A549 (cell line): ENCODE measurements at regions not wholly inside any gene's neighbourhood (a gene's known extent, or its start where the extent isn't known, plus 50 kb on each side); places are given as distances from the start of the nearest gene placed in this dataset.

Source experiments
- ATAC-seq, 2 experiments: fragments of 200-7000 bp in 1 of 2; fragments of >200 bp in 1 of 2; cut with Nextera tagmentation in 1 of 2; cut with Tn5 transposase in 1 of 2; 3 replicates each; pipeline versions ENCODE4 v1.8.0 to v1.9.1; 2018 to 2020; ENCODE audit warnings: mild to moderate bottlenecking in 1 of 2, moderate library complexity in 1 of 2
- CTCF ChIA-PET: fragments of 300-600 bp; sonication (Branson Sonifier 250); formaldehyde crosslinking; extraction: SDS; loops from one replicate; lab custom pipeline; 2021; ENCODE audit warnings: antibody characterized with exemption, inconsistent platforms; lab: Yijun Ruan, JAX
- POLR2A ChIA-PET: fragments of 350-600 bp; formaldehyde crosslinking; extraction: SDS; loops from one replicate; lab custom pipeline; 2021; ENCODE audit warnings: antibody characterized with exemption, inconsistent platforms; lab: Yijun Ruan, JAX
- DNase-seq, 2 experiments: peaks; one replicate each; pipeline versions ENCODE4 v3.0.0 to v3.0.0-alpha.2; 2011 to 2016; ENCODE audit warnings: low read depth in 1 of 2, low spot score in 1 of 2
- FAIRE-seq: peaks from 2 replicates; lab custom pipeline; 2011; peaks lifted over from hg19 to GRCh38; lab: Jason Lieb, UNC
- H3K27ac ChIP-seq, 2 experiments: fragments of >200 bp; sonication (Bioruptor Twin); formaldehyde crosslinking; 3 replicates each; pipeline ENCODE4 v1.5.1; 2016 to 2017
- H3K4me1 ChIP-seq: fragments of >200 bp; sonication (Bioruptor Twin); formaldehyde crosslinking; 3 replicates; pipeline ENCODE4 v1.6.1; 2016
- H3K4me2 ChIP-seq: fragments of >200 bp; sonication (Bioruptor Twin); formaldehyde crosslinking; 3 replicates; pipeline ENCODE4 v1.6.1; 2016
- H3K4me3 ChIP-seq: fragments of >200 bp; sonication (Bioruptor Twin); formaldehyde crosslinking; 3 replicates; pipeline ENCODE4 v1.5.1; 2016
- H3K9me3 ChIP-seq: fragments of >200 bp; sonication (Bioruptor Twin); formaldehyde crosslinking; 3 replicates; pipeline ENCODE4 v1.6.1; 2016
- ATOH8 ChIP-seq: fragments of 250-450 bp; sonication (Bioruptor Pico); IDR thresholded peaks from 2 replicates; pipeline ENCODE4 v1.5.0; 2020; ENCODE audit warnings: low read depth, mild to moderate bottlenecking, moderate library complexity
- CHD2 ChIP-seq: fragments of 150-350 bp; IDR thresholded peaks from 2 replicates; pipeline ENCODE4 v1.6.1; 2014; ENCODE audit warnings: low read length; ENCODE audit not compliant: partially characterized antibody
- CTCF ChIP-seq: fragments of >200 bp; sonication (Bioruptor Twin); formaldehyde crosslinking; IDR thresholded peaks from 3 replicates; pipeline ENCODE4 v1.5.1; 2016
- EHF ChIP-seq: fragments of 250-450 bp; sonication (Bioruptor Pico); IDR thresholded peaks from 2 replicates; pipeline ENCODE4 v1.5.0; 2020; ENCODE audit warnings: mild to moderate bottlenecking
- ELK1 ChIP-seq: fragments of 150-350 bp; IDR thresholded peaks from 2 replicates; pipeline ENCODE4 v1.6.1; 2014; ENCODE audit warnings: low read depth, mild to moderate bottlenecking, low read length
- EP300 ChIP-seq, 2 experiments: fragments of >200 bp; sonication (Bioruptor Twin); formaldehyde crosslinking; IDR thresholded peaks; 2 replicates in 1 of 2; 3 replicates in 1 of 2; pipeline ENCODE4 v1.6.1; 2016 to 2017
- ESRRA ChIP-seq: fragments of 150-350 bp; IDR thresholded peaks from 2 replicates; pipeline ENCODE4 v1.6.1; 2014; ENCODE audit warnings: mild to moderate bottlenecking, low read length, borderline replicate concordance
- FOSB ChIP-seq: fragments of 250-450 bp; sonication (Bioruptor Pico); IDR thresholded peaks from 2 replicates; pipeline ENCODE4 v1.5.0; 2020; ENCODE audit warnings: mild to moderate bottlenecking, moderate library complexity
- HEYL ChIP-seq: fragments of 250-450 bp; sonication (Bioruptor Pico); IDR thresholded peaks from 2 replicates; pipeline ENCODE4 v1.8.0; 2021; ENCODE audit warnings: mild to moderate bottlenecking, moderate library complexity
- JUN ChIP-seq, 2 experiments: fragments of >200 bp; sonication (Bioruptor Twin); formaldehyde crosslinking; IDR thresholded peaks; 2 replicates in 1 of 2; 3 replicates in 1 of 2; pipeline ENCODE4 v1.6.1; 2016 to 2017
- KDM1A ChIP-seq: fragments of 200-600 bp; sonication (generic); IDR thresholded peaks from 2 replicates; pipeline ENCODE4 v1.6.1; 2016; ENCODE audit warnings: low read depth, mild to moderate bottlenecking
- KDM5A ChIP-seq: fragments of 200-600 bp; sonication (generic); IDR thresholded peaks from 2 replicates; pipeline ENCODE4 v1.6.1; 2016; ENCODE audit warnings: antibody characterized with exemption, mild to moderate bottlenecking
- NFE2L2 ChIP-seq: fragments of 150-350 bp; conservative IDR thresholded peaks from 2 replicates; pipeline ENCODE4 v1.6.1; 2014; ENCODE audit warnings: low read length
- NPAS2 ChIP-seq: fragments of 250-450 bp; sonication (Bioruptor Pico); IDR thresholded peaks from 2 replicates; pipeline ENCODE4 v1.8.0; 2022; ENCODE audit warnings: mild to moderate bottlenecking, moderate library complexity, borderline replicate concordance
- NR3C1 ChIP-seq: fragments of >200 bp; sonication (Bioruptor Twin); formaldehyde crosslinking; IDR thresholded peaks from 3 replicates; pipeline ENCODE4 v1.6.1; 2017
- PBX3 ChIP-seq: IDR thresholded peaks from 2 replicates; pipeline ENCODE4 v1.6.1; 2012
- POLR2AphosphoS2 ChIP-seq: conservative IDR thresholded peaks from 2 replicates; pipeline ENCODE4 v1.6.1; 2012; ENCODE audit warnings: low read length, improper control_type of control experiment, inconsistent platforms
- RARB ChIP-seq: fragments of 250-450 bp; sonication (Bioruptor Pico); IDR thresholded peaks from 2 replicates; pipeline ENCODE4 v1.8.0; 2021; ENCODE audit warnings: mild to moderate bottlenecking, moderate library complexity
- REST ChIP-seq: fragments of 200-600 bp; sonication (generic); IDR thresholded peaks from 2 replicates; pipeline ENCODE4 v1.6.1; 2016; ENCODE audit warnings: antibody characterized with exemption, mild to moderate bottlenecking, moderate library complexity
- SMC3 ChIP-seq: fragments of >200 bp; sonication (Bioruptor Twin); formaldehyde crosslinking; IDR thresholded peaks from 3 replicates; pipeline ENCODE4 v1.6.1; 2018; ENCODE audit warnings: inconsistent platforms
- SREBF2 ChIP-seq: fragments of 450-650 bp; IDR thresholded peaks from 2 replicates; pipeline ENCODE4 v1.6.1; 2014; ENCODE audit warnings: mild to moderate bottlenecking, moderate library complexity
- TFCP2L1 ChIP-seq: fragments of 250-450 bp; sonication (Bioruptor Pico); IDR thresholded peaks from 2 replicates; pipeline ENCODE4 v1.5.0; 2021; ENCODE audit warnings: mild to moderate bottlenecking
- USF2 ChIP-seq: fragments of 450-650 bp; IDR thresholded peaks from 2 replicates; pipeline ENCODE4 v1.6.1; 2014; ENCODE audit warnings: antibody characterized with exemption
- ZC3H11A ChIP-seq: fragments of 450-650 bp; IDR thresholded peaks from 2 replicates; pipeline ENCODE4 v1.6.1; 2014; ENCODE audit warnings: antibody characterized with exemption, mild to moderate bottlenecking
- ZFP36 ChIP-seq: fragments of 450-650 bp; IDR thresholded peaks from 2 replicates; pipeline ENCODE4 v1.6.1; 2014; ENCODE audit warnings: borderline replicate concordance; ENCODE audit not compliant: partially characterized antibody
- WGBS: methylation state at CpG from one replicate; pipeline ENCODE4 v1.1.6; 2017; ENCODE audit errors: missing lambda C conversion rate; 5-methylcytosine and 5-hydroxymethylcytosine counted together

GRCh38 chr4:145307120-145307519 is 126.7 kb upstream of the OTUD4 start:
- no peak overlapping the region for H3K4me2 ChIP-seq
- no peak overlapping the region for H3K27ac ChIP-seq
- no peaks in the 10 kb centered on the region for H3K4me1 ChIP-seq
- ATAC-seq, result no peak
- POLR2A ChIA-PET, result no interaction called here
- no peak overlapping the region for H3K4me3 ChIP-seq
- FAIRE-seq, result no peak
- H3K9me3 ChIP-seq, result no peaks in the 10 kb centered on the region
- WGBS, result 23% methylated on average over 1 of the region's 1 CpG
- TF ChIP-seq ELK1 (no peak), RARB (CRISPR knock-in tag) (no peak), NFE2L2 (no peak), NR3C1 (no peak), JUN (IDR thresholded peaks at IDR 0.05) (no peak), EHF (CRISPR knock-in tag) (no peak), SMC3 (no peak), ATOH8 (no peak), EP300 (IDR thresholded peaks at IDR 0.05) (no peak), ZFP36 (no peak)
- TF ChIP-seq, all 56 proteins: peak for 0
- CTCF ChIA-PET, result interaction anchor here (0.6 kb wide), 1 partner anchor 302 kb away, joined by 3 read pairs; no protein-coding TSS in a partner anchor
- DNase-seq, result no peak

- ChIA-PET CTCF (no interaction called here), POLR2A (no interaction called here)
- Histone ChIP-seq H3K9me3 (no peaks in the 10 kb centered on the region), H3K4me1 (no peaks in the 10 kb centered on the region), H3K4me2 (no peak overlapping the region), H3K4me3 (no peak overlapping the region), H3K27ac (no peak overlapping the region)
- ATAC-seq, result no peak
- FAIRE-seq, result no peak
- WGBS, result 41% methylated on average over 3 of the region's 3 CpGs
- no peak for TF ChIP-seq JUN (IDR thresholded peaks at IDR 0.05)
- no peak for TF ChIP-seq KDM1A
- no peak for TF ChIP-seq TFCP2L1 (CRISPR knock-in tag)
- TF ChIP-seq USF2, result no peak
- TF ChIP-seq PBX3, result no peak
- no peak for TF ChIP-seq POLR2AphosphoS2
- no peak for TF ChIP-seq NPAS2 (CRISPR knock-in tag)
- TF ChIP-seq FOSB (CRISPR knock-in tag), result no peak
- TF ChIP-seq HEYL, result no peak
- TF ChIP-seq REST, result no peak
- TF ChIP-seq KDM5A, result no peak
- TF ChIP-seq CHD2, result no peak
- TF ChIP-seq SREBF2, result no peak
- TF ChIP-seq EP300 (IDR thresholded peaks at IDR 0.05), result no peak
- TF ChIP-seq ZFP36, result no peak
- no peak for TF ChIP-seq ESRRA
- TF ChIP-seq ZC3H11A, result no peak
- no peak for TF ChIP-seq CTCF
- no peak for DNase-seq
Measured at GRCh38 chr4:145302725-145303124, 122.3 kb upstream of the OTUD4 start.
